ENCODE measurements at regions not wholly inside any gene's neighbourhood (a gene's known extent, or its start where the extent isn't known, plus 50 kb on each side); places are given as distances from the start of the nearest gene placed in this dataset.

DNA sequence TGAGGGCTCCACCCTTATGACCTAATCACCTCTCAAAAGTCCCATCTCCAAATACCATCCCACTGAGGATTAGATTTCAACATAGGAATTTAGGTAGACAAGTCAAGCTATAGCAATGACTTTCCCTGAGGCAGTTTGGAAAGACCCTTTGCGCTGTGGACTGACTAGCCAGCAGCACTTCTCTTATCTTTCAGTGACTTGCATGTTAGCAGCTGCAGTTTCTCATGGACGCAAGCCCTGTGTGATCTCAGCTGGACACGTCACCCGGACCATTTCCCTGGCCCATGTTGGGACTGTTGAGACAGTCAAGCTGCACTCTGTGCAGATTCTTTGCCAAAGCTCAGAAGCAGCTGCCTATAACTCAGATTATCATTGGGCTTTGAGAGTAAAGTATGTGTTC, 408.1 kb upstream of the USP24 start:
- DNase-seq (ENCODE audit: low read depth) = no peak

DNA sequence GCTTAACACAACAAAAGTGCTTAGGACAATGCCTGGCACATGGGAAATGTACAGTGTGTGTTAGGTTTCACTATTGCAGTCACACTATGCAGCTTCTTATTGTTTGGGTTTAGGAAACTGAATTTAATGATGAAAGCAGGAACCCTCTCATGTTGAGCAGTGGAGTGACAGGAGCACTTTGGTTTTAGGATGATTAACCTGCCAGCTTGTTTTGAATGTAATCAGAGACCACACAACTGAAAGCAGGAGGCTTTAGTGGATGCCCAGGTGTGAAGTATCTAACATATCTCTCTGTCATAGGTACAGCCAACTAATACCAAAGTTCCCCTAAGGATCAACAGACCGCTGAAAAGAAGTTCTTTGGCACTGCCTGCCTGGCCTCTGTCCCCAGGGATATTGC, 406.9 kb upstream of the USP24 start:
- DNase-seq (ENCODE audit: low read depth) = no peak

DNA sequence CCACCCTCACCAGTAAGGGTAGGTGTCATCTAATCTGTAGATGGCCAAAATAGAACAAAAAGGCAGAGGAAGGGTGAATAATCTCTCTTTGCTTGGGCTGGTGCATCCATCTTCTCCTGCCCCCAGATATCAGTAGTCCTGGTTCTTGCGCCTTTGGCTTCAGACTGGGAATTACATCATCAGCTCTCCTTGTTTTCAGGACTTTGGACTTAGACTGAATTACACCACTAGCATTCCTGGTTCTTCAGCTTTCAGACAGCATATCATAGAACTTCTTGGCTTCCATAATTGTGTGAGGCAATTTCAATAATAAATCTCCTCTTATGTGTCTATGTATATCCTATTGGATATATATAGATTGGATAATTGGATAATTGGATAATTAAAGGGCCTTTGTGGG, 403.0 kb upstream of the USP24 start:
- DNase-seq (ENCODE audit: low read depth) = no peak

DNA sequence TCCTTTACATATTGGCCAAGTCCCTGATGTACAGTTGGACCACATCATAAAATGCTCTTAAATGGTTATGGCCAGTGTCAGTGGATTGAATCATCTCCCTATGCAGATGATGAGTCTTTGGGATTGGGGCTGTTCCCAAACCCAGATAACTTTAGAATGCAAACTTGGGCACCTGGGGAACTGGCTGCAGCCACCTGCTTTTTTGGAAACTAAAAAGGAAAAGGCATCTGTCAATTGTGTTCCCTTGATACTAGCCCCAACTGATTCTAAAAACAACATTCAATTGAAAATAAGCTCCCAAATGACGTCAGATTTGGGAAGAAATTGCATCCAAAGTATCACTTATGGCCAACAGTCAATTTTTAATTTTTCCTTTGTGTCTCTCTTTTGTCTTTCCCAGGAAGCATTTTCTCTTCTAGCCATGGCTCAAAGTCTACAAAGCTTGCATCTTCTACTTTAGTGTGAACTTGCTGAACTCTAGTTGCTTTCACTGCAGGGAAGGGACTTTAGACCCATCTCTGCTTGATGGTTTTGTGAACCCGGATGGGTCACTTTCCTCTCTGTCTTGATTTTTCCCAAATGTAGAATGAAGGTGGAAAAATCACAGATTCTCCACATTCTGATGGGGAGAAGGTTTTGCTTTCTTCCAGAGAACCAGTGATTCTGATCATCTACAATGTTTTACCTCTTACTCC, 402.3 kb upstream of the USP24 start:
- DNase-seq (ENCODE audit: low read depth) = no peak

DNA sequence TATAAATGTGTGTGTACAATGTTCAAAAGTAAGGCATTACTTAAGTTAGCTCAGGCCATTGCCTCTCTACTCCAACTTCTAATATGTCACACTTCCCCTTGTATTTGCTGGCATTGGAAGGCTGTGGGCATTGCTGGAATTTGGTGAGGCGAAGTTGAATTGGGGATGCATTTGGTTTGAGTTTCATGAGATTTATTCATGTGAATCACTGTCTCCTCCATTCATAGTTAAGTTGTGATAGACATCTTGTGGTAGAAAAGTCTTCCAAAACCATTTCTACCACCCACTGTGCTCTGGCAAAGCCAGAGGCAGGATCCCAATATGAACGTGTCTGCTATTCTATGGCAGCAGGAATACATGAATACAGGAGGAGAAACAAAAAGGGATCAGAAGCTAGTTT, 397.8 kb upstream of the USP24 start:
- DNase-seq (ENCODE audit: low read depth) = no peak

DNA sequence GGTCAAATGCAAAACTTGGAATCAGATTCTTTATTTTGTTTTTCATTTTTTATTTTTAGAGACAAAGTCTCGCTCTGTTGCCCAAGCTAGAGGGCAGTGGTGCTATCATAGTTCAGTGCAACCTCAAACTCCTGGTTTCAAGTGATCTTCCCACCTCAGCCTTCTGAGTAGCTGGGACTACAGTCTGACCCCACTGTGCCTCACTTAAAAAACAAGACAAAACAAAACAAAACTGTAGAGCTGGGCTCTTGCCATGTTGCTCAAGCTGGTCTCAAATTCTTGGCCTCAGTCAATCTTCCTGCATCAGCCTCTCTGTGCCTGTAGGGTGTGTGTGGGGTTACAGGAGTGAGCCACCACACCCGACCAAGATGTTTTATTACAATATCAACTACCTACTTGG, 396.0 kb upstream of the USP24 start:
- no peak for DNase-seq (ENCODE audit: low read depth)

DNA sequence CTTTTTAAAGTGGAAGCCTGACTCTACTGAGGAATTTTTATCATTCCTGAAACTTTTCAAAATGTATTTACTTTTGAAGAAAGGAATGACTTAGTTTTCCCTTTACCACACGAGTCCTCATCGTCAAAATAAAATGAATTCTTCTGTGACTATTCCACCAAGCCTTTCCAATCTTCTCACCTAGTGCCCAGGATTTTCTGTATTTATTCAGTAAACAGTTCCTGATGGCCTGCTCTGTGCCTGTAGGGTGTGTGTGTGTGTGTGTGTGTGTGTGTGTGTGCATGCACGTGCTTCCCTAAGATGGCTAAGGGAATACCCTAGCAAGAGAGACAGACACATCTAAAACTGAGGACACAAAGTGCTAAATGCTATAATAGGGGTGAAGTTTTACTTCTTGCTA, 395.0 kb upstream of the USP24 start:
- no peak for DNase-seq (ENCODE audit: low read depth)

DNA sequence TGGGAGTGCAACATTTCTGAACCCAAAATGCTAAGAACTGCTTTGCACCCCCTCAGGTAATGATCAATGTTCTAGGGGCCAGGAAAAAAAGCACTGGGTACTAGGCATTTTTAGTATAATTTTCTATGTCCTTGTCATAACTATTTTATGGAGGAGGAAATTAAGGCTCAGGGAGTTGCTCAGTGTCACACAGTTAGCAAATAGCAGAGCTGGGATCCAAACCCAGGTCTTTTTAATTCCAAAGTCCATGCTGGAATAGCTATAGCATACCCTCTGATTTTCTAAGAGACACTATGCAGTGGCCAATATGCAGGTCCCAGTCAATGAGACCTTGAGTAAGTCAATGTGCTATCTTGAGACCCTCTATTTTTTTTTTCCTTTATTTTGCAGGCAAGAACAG, 394.5 kb upstream of the USP24 start:
- DNase-seq (ENCODE audit: low read depth) = no peak

DNA sequence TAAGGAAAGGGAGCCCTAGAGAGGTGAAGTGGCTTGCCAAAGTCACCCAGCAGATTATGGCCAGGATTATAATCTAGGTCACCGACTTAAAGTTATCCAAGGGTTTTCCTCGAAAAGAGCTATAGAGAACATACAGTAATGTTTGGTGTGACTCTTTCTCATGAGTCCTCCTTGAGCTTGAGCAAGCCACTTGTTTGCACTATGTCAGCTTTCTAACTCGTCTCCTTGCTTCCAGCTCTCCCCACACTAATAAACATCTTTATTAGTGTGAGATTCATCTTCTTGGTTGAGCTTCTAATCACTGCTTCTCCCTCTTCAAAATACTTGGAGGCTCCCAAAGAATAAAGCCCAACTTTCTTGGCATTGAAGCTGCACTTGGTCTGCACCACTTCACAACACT, 390.0 kb upstream of the USP24 start:
- DNase-seq (ENCODE audit: low read depth) = no peak

DNA sequence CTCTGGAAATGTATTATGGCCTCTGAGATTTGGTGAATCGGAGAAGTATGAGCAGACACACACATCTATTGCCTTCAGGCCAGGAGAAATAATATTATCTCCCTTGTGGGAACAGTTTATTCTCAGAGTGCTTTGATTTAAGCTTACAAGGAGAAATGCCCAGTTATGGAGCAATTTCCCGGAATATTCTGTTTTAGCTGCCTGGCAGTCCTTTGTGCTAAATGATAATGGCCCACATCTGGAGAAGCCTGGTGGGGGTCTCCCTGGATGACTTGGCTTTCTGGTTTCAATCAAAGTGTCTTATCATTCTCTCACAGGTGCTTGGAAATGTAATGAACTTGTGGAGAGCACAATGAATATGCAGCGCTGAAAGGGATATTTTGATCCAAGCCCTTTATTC, 389.6 kb upstream of the USP24 start:
- DNase-seq (ENCODE audit: low read depth) = no peak

DNA sequence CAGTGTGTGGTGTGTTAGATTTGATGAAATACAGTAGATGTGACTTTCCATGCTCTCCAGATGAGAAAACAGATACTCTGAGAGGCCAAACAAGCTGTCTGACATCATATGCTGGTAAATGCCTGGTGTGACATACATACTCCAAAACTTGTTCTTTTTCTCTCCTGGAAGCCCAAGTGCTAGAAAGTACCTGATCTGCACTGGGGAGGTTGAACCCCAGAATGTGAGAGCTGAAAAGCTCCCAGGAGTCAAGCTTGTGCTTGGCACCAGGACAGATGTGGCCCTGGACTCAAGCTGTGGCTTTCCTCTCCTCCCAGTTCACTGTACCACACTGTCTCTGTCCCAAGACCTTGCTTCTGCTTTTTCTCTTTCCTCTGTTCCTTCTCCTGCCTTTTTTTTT, 389.0 kb upstream of the USP24 start:
- DNase-seq (ENCODE audit: low read depth) = no peak

DNA sequence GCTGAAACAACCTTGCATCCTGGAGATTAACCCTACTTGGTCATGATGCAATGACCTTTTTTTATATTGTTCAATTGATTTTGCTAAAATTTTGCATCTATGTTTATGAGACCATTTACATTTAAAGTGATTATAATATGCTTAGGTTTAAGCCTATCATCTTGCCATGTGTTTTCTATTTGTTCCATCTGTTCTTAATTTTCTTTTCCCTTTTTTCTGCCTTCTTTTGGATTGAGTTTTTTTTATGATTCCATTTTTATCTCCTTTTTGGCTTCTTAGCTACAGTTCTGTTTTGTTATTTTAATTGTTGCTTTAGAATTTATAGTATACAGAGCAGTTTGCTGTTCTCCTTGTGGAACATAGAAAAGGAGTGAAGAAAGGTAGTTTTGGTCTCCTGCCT, 385.1 kb upstream of the USP24 start:
- no peak for DNase-seq (ENCODE audit: low read depth)

DNA sequence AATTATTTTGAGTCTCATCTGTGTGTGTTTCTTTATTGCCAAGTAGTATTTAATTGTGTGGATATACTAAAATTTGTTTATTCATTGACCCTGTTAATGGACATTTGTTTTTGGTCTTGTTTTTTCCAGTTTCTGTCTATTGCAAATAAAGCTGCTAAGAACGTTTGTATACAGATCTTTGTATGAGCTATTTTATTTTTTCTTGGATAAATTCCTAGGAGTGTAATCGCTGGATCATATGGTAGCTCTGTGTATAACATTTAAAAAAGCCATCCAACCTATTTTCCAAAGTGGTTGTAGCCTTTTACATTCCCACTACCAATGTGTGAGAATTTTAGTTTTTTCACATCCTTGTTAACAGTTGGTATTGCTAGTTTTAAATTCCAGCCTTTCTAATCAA, 382.7 kb upstream of the USP24 start:
- no peak for DNase-seq (ENCODE audit: low read depth)

DNA sequence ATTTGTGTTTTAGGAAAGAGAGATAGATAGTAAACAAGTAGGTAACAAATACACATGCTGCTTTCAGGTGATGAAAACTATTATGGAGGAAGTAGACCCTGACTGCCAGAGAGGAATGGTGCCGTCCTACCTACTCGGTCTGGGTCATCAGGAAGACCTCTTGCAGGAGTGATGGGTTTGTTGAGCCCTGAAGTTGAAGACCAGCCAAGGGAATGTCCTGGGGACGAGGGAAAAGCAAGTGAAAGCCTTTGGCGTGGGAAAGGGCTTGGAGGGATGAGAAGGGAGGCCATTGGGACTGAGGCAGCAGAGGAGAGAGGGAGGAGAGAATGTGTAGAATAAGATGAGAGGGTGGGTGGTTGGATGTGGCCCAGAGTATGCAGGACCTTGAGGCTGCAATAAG, 379.5 kb upstream of the USP24 start:
- DNase-seq (ENCODE audit: low read depth) = no peak

DNA sequence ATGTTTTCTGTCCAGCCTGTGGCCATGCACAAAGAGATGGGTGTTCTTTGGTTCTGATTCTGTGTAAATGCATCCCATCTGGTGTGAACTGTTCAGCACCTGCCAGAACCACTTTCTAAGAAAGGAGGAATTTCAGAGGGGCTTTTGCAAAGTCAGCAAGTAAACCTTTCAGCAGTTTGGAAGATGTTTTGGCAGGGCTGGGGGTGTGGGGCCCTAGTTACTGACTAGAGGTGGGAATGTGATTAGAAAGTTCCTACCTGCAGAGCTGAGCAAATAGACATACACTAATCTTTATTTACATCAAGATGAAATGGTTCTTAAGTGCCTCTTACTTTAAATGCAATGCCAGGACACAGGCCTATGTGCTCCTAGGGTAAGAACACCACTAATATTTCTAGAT, 378.1 kb upstream of the USP24 start:
- DNase-seq (ENCODE audit: low read depth) = no peak

DNA sequence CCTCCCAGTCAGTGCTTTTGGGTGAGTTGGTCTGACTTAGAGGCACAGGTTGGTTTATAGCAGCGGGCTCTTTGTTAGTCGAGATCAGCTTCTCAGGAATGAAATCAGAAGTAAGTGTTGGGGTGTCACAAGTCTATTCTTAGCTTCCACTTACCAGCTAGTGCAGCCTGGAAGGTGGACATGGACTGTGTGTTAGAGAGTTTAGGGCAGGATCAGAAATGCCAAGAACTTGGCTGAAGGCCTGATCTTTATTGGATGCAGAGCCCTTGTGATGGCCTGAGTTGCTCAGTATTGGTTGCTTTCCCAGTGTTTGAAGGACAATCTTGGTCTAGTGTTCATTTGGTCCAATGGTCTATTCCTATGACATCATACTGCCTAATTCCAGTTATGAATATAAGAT, 377.0 kb upstream of the USP24 start:
- DNase-seq (ENCODE audit: low read depth) = no peak

DNA sequence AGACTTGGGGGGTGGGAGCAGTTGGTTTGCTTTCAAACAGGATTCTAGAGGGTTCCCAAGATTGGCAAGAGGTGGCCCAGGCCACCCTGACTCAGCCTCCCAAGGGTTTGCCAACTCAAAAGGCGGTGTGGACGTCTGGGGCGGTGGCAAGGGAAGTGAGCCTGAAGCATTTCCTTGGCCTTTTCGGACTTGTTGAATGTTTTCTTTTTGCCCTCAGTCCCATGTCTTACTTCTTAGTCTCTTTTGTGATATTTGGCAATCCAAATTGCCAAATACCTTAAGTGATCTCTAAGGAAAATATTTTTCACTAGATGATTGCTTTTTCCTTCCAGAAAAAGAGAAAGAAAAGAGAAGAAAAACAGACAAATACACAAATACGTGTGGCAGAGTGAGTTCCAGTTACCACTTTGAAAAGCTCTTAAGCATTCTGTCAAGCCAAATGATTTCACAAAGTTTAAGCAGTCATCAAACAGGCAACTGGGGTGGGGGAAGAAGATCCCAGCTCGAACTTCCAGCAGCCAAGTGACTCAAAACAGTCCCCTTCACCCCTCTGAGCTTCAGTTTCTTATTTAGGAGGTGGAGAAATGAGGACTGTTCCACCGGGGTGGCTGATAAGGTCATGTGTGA, 374.6 kb upstream of the USP24 start:
- DNase-seq (ENCODE audit: low read depth) = no peak

DNA sequence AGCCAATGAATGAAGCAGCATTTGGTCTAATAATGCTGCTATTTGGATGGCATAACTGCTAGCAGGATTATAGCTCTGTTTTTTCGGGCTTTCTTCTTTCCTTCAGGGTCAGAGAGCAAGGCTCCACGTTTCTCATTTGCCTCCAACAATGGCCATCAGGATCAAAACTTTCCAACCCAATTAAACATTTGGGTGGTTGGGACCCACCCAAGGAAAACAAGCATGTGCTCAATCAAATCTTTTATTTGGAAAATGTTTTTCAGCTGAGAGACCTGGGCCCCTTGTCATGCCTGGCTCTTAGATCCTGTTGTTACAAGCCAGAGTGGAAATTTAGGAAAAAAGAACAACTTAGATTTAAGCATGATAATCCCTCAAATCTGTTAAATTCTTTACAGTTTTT, 373.1 kb upstream of the USP24 start:
- DNase-seq (ENCODE audit: low read depth) = no peak

DNA sequence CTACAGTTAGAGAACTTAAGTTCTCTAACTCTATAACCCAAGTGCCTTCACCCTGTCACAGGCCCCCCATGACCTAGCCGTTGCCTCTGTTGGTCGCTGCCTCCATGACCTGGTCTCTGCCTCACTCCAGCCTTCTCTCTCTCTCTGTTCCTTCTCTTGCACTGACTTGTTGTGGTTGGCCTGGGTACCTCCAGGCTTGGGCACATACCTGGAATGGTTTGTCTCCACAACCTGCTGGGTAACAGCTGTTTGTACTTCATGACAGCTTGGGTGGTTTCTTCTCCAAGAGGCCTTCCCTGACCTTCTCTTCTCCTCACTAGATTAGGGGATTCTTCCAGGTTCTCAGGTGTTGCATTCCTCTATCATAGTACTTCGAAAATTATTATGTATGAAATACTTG, 371.6 kb upstream of the USP24 start:
- DNase-seq (ENCODE audit: low read depth) = no peak

DNA sequence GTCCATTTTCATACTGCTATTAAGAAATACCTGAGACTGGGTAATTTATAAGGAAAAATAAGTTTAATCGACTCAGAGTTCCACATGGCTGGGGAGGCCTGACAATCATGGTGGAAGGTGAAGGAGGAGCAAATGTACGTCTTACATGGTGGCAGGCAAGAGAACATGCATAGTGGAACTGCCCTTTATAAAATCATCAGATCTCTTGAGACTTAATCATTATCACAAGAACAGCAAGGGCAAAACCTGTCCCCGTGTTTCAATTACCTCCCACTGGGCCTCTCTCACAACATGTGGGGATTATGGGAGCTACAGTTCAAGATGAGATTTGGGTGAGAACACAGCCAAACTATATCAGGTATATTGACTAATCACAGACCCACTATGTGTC, 370.2 kb upstream of the USP24 start:
- no peak for DNase-seq (ENCODE audit: low read depth)

DNA sequence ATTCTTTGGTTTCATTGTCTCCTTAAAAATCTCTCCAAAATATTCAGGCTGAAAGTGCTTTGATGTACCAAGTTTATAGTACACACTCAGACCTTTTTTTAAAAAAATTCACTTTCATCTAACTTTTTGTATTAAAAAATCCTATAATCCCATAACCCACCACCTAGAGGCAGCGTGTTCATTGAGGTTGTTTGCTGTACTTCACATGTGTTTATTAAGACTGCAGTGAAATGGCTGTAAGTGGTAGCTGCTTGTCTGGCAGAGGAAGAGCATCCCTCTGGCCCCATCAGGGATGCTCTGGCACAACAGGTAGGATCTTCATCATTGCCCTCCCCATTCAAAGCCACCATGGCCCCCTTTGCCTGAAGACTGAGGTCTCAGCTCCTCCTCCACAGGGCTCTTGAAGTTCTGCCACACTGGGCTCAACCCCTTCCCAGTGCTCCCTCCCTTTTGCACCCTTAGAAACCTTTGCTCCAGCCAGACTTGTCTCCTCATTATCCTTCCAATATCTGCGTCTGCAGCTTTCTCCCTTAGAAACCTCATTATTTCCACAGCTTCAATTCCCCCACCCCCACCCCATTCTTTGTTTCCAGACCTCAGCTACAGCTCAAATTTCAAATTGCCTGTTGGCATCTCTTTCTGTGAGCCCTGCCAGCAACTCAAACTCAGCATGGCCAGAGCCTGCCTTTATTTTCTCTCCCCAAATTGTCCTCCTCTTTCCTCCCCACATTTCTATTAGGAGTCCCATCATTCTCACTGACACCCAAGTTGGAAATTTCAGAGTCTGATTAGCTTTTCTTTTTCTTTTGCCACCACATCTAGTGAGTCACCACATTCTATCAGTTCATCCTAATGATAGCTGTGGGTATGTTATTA, 369.6 kb upstream of the USP24 start:
- DNase-seq (ENCODE audit: low read depth) = peak; percentile 13

DNA sequence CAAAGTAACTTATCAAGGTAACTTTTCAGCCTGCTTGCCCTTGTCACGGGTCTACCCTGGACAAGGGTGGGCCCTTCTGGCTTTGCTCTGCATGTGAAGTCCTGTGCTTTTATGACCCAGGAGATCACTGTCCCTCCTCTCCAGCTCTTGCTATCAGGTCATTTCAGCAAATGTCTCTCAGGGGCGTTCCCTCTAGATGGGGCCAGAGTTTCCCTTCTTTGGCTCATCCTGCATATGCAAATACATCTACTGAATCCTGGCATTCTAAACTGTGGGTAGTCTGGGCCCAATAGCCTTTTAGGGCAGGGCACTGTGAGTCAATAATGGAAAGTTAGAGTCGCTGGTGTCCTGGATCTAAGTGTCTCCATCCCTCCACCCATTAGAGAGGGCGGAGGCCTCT, 366.9 kb upstream of the USP24 start:
- DNase-seq (ENCODE audit: low read depth) = no peak

DNA sequence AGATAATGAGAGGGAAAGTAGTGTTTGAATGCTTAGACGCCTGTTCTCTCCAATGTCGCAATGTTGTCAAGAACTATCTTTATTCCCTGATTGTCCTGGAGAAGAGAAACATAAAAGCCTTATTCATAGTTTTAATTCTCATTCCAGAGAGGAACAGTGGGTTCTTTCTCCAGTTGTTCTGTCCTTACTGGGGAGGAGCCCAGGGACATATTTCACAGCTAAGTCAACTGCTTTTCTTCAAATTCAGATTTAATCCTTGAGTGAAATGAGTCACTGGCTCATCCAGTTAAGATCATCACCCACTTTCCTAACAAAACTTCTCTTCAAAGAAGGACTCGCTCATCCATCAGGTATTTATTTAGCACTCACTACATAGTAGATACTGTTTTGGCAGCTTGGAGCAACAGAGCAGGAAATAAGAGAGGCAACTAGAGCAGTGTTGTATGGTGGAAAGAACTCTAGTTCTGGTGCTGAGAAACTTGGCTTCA, 365.7 kb upstream of the USP24 start:
- DNase-seq (ENCODE audit: low read depth) = peak; percentile 87

All from ELR (cell line).